ENCODE measurements at regions not wholly inside any gene's neighbourhood (a gene's known extent, or its start where the extent isn't known, plus 50 kb on each side); places are given as distances from the start of the nearest gene placed in this dataset.

DNA sequence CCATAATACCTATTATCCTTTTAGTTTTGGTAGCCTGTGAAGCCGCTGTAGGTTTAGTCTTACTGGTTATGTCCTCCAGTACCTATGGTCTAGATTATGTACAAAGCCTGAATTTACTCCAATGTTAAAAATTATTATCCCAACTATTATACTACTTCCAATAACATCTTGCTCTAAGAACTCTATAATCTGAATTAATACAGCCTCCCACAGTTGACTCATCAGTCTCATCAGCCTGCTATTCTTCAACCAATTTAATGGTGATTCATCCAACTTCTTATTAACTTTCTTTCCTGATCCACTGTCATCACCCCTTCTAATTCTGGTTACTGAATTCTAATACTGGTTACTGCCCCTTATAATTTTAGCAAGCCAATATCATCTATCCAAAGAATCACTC is 370.3 kb upstream of the OPRM1 start:
- Mint-ChIP-seq H3K9me3 (ENCODE audit: low read depth, unreplicated experiment) (no peaks in the 10 kb centered on the region), H3K36me3 (ENCODE audit: insufficient read depth, unreplicated experiment) (no peaks in the 10 kb centered on the region), H3K27ac (ENCODE audit: unreplicated experiment) (no peak overlapping the region), H3K4me3 (ENCODE audit: low read depth, unreplicated experiment) (no peak overlapping the region), H3K27me3 (ENCODE audit: unreplicated experiment) (no peaks in the 10 kb centered on the region), H3K4me1 (ENCODE audit: low read depth, unreplicated experiment) (no peaks in the 10 kb centered on the region)
- intact Hi-C loops (cut with micrococcal nuclease; ENCODE audit: unreplicated experiment), result no loop called here
- BruUV-seq (replicated peaks), result no TSS peak
- TF ChIP-seq, protein P1, sequence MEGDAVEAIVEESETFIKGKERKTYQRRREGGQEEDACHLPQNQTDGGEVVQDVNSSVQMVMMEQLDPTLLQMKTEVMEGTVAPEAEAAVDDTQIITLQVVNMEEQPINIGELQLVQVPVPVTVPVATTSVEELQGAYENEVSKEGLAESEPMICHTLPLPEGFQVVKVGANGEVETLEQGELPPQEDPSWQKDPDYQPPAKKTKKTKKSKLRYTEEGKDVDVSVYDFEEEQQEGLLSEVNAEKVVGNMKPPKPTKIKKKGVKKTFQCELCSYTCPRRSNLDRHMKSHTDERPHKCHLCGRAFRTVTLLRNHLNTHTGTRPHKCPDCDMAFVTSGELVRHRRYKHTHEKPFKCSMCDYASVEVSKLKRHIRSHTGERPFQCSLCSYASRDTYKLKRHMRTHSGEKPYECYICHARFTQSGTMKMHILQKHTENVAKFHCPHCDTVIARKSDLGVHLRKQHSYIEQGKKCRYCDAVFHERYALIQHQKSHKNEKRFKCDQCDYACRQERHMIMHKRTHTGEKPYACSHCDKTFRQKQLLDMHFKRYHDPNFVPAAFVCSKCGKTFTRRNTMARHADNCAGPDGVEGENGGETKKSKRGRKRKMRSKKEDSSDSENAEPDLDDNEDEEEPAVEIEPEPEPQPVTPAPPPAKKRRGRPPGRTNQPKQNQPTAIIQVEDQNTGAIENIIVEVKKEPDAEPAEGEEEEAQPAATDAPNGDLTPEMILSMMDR (IDR thresholded peaks at IDR 0.05; ENCODE audit: unreplicated experiment), result no peak
- CTCF ChIA-PET, result no interaction called here
- no peak for DNase-seq

DNA sequence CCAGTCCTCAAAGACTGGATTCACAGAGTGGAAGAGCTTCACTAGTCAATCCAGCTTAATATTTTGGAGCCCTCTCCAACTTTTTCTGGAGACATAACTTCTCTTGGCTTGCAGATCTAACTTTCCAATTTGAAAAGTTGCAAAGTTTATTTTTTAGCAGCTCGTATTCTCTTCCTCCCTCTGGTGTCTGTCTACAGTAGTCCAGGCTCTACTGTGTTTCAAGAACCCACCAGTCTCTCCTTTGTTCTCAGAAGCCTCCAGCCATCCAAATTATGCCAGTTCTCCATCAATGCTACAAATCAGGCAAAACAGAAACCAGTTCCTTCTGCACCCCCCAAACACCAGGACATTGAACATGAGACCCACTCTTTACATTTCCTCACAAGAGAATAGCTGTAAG is 376.1 kb upstream of the OPRM1 start:
- CTCF ChIA-PET, result interaction anchor here (0.6 kb wide), 1 partner anchor 631 kb away, joined by 3 read pairs; no protein-coding TSS in a partner anchor
- intact Hi-C loops (cut with micrococcal nuclease; ENCODE audit: unreplicated experiment), result no loop called here
- no peaks in the 10 kb centered on the region for H3K4me1 Mint-ChIP-seq (ENCODE audit: low read depth, unreplicated experiment)
- DNase-seq, result no peak
- no peaks in the 10 kb centered on the region for H3K9me3 Mint-ChIP-seq (ENCODE audit: low read depth, unreplicated experiment)
- H3K36me3 Mint-ChIP-seq (ENCODE audit: insufficient read depth, unreplicated experiment), result no peaks in the 10 kb centered on the region
- TF ChIP-seq, protein P1 (IDR thresholded peaks at IDR 0.05; ENCODE audit: unreplicated experiment), result no peak
- no peaks in the 10 kb centered on the region for H3K27me3 Mint-ChIP-seq (ENCODE audit: unreplicated experiment)
- no TSS peak for BruUV-seq (replicated peaks)
- H3K4me3 Mint-ChIP-seq (ENCODE audit: low read depth, unreplicated experiment), result no peak overlapping the region
- H3K27ac Mint-ChIP-seq (ENCODE audit: unreplicated experiment), result no peak overlapping the region

DNA sequence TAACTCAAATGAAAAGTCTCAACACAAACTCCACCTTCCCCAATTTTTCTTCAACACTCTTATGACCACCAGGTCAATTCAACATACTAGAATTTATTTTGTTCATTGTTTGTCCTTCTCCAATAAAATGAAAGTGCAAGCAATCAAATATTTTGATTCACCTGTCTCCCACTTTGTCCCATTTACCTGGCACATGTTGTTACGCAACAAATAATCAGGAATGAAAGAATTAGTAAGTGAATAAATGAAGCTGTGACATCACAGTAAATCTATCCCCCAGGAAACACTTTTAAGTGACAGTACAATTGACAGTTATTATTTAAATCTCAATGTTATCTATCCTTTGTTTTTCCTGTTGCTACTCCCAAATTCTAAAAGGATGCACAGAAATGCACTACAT is 393.7 kb upstream of the OPRM1 start:
- CTCF ChIA-PET, result no interaction called here
- BruUV-seq (replicated peaks), result no TSS peak
- no peaks in the 10 kb centered on the region for H3K9me3 Mint-ChIP-seq (ENCODE audit: low read depth, unreplicated experiment)
- TF ChIP-seq, protein P1 (IDR thresholded peaks at IDR 0.05; ENCODE audit: unreplicated experiment), result no peak
- intact Hi-C loops (cut with micrococcal nuclease; ENCODE audit: unreplicated experiment), result no loop called here
- no peaks in the 10 kb centered on the region for H3K27me3 Mint-ChIP-seq (ENCODE audit: unreplicated experiment)
- H3K36me3 Mint-ChIP-seq (ENCODE audit: insufficient read depth, unreplicated experiment), result no peaks in the 10 kb centered on the region
- no peak for DNase-seq
- H3K27ac Mint-ChIP-seq (ENCODE audit: unreplicated experiment), result no peak overlapping the region
- H3K4me3 Mint-ChIP-seq (ENCODE audit: low read depth, unreplicated experiment), result no peak overlapping the region
- H3K4me1 Mint-ChIP-seq (ENCODE audit: low read depth, unreplicated experiment), result peaks cover 14% of the 10 kb centered on the region

DNA sequence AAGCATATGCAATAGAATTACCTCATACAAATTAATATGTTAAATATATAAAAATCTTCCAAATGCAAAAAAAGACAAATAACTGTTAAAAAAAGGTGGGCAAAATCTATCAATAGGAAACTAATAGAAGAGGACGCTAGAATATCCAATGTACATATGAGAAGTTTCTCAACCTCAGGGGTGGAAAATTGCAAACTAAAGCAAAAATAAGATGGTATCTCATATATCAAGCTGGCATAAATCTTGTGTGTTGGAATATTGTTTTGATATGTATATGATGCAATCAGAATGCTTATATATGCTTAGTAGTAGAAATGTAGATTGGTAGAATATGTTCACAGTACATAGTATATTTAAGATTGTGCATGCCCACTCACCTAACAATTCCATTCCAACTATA is 395.0 kb upstream of the OPRM1 start:
- H3K9me3 Mint-ChIP-seq (ENCODE audit: low read depth, unreplicated experiment), result no peaks in the 10 kb centered on the region
- TF ChIP-seq, protein P1 (IDR thresholded peaks at IDR 0.05; ENCODE audit: unreplicated experiment), result no peak
- BruUV-seq (replicated peaks), result no TSS peak
- no peaks in the 10 kb centered on the region for H3K36me3 Mint-ChIP-seq (ENCODE audit: insufficient read depth, unreplicated experiment)
- peaks cover 14% of the 10 kb centered on the region for H3K4me1 Mint-ChIP-seq (ENCODE audit: low read depth, unreplicated experiment)
- H3K27me3 Mint-ChIP-seq (ENCODE audit: unreplicated experiment), result no peaks in the 10 kb centered on the region
- CTCF ChIA-PET, result no interaction called here
- no peak for DNase-seq
- intact Hi-C loops (cut with micrococcal nuclease; ENCODE audit: unreplicated experiment), result no loop called here
- no peak overlapping the region for H3K27ac Mint-ChIP-seq (ENCODE audit: unreplicated experiment)
- no peak overlapping the region for H3K4me3 Mint-ChIP-seq (ENCODE audit: low read depth, unreplicated experiment)

DNA sequence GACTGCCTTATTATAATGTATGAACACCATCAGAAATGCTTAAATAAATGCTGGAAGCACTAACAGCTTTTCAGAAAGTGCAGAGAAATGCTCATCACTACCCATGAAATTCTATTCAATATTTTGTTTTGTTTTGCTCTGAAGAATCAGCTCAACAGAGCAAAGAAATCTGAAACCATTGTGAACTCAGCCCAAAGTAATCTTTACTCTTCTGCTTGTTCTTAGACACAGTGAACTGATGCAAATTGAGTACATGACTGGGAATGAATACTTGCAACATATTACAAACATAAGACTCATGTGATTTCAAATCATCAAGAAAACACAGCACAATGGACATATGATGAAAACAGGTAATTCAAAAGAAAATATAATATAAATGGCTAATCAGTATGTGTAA is 404.6 kb upstream of the OPRM1 start:
- CTCF ChIA-PET, result no interaction called here
- H3K27ac Mint-ChIP-seq (ENCODE audit: unreplicated experiment), result no peak overlapping the region
- no TSS peak for BruUV-seq (replicated peaks)
- DNase-seq, result no peak
- H3K4me3 Mint-ChIP-seq (ENCODE audit: low read depth, unreplicated experiment), result no peak overlapping the region
- intact Hi-C loops (cut with micrococcal nuclease; ENCODE audit: unreplicated experiment), result no loop called here
- H3K4me1 Mint-ChIP-seq (ENCODE audit: low read depth, unreplicated experiment), result no peaks in the 10 kb centered on the region
- no peaks in the 10 kb centered on the region for H3K36me3 Mint-ChIP-seq (ENCODE audit: insufficient read depth, unreplicated experiment)
- H3K9me3 Mint-ChIP-seq (ENCODE audit: low read depth, unreplicated experiment), result no peaks in the 10 kb centered on the region
- H3K27me3 Mint-ChIP-seq (ENCODE audit: unreplicated experiment), result no peaks in the 10 kb centered on the region
- TF ChIP-seq, protein P1 (IDR thresholded peaks at IDR 0.05; ENCODE audit: unreplicated experiment), result no peak

Data from Calu3 (cell line).